ENCODE measurements at regions not wholly inside any gene's neighbourhood (a gene's known extent, or its start where the extent isn't known, plus 50 kb on each side); places are given as distances from the start of the nearest gene placed in this dataset.

DNA sequence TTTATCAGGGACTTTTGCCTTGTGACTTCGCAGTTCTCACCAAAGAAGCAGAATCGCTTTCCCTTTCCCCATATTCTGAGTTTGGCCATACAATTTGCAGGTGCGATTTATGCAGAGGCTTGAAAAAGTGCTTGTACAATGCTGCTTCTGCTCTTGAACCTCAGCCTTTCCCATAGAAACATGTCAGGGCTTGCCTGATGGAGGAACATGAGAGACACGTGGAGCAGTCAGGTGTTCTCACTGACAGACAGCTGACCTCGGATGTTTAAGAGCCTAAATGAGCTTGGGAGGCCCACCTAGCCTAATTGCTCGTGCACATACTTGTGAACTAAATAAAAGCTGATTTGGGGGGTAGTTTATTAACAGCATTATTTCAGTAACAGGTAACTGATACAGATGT lies 290.0 kb downstream of the S1PR1 start:
- TF ChIP-seq KDM1A (IDR thresholded peaks at IDR 0.05; ENCODE audit: low read depth) (no peak), JUNB (IDR thresholded peaks at IDR 0.05) (no peak), ZFP36 (IDR thresholded peaks at IDR 0.05; ENCODE audit: borderline replicate concordance, partially characterized antibody) (no peak), ZSCAN20 (CRISPR knock-in tag; IDR thresholded peaks at IDR 0.05) (no peak), FOSL2 (IDR thresholded peaks at IDR 0.05) (no peak), FOSL2 (CRISPR knock-in tag; IDR thresholded peaks at IDR 0.05) (no peak), PHF8 (IDR thresholded peaks at IDR 0.05; ENCODE audit: borderline replicate concordance, low read depth) (no peak), HEYL (CRISPR knock-in tag; IDR thresholded peaks at IDR 0.05) (no peak)
- TF ChIP-seq, protein P1, sequence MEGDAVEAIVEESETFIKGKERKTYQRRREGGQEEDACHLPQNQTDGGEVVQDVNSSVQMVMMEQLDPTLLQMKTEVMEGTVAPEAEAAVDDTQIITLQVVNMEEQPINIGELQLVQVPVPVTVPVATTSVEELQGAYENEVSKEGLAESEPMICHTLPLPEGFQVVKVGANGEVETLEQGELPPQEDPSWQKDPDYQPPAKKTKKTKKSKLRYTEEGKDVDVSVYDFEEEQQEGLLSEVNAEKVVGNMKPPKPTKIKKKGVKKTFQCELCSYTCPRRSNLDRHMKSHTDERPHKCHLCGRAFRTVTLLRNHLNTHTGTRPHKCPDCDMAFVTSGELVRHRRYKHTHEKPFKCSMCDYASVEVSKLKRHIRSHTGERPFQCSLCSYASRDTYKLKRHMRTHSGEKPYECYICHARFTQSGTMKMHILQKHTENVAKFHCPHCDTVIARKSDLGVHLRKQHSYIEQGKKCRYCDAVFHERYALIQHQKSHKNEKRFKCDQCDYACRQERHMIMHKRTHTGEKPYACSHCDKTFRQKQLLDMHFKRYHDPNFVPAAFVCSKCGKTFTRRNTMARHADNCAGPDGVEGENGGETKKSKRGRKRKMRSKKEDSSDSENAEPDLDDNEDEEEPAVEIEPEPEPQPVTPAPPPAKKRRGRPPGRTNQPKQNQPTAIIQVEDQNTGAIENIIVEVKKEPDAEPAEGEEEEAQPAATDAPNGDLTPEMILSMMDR (IDR thresholded peaks at IDR 0.05), result no peak
- Histone ChIP-seq H3K4me1 (no peaks in the 10 kb centered on the region), H3K4me3 (no peak overlapping the region), H3K27ac (no peak overlapping the region), H3K9me3 (no peaks in the 10 kb centered on the region), H3K4me2 (no peak overlapping the region)
- WGBS (ENCODE audit: missing lambda C conversion rate), result 8% methylated on average over 6 of the region's 6 CpGs
- no peak for FAIRE-seq
- ChIA-PET CTCF (no interaction called here), POLR2A (no interaction called here)
- DNase-seq (ENCODE audit: low read depth in 1 of 2, low spot score in 1 of 2), result no peak
- ATAC-seq, result no peak

DNA sequence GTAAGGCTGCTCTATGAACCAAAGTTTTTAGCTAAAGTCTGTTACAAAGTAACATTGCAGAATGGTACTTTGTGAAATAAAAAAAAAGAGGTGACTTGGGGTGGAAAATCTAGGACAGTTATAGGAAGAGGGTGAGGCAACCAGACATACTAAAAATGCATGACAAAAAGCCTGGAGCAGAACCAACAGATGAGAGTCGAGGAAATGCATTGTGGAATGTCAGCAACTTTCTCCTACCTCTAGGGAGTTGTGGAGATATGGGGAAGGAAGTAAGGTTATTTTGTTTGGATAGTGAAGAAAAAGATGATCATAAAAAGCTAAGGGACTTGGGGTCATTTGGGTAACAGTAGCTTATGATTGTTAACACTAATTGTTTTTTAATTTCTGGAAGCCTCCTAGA lies 295.6 kb downstream of the S1PR1 start:
- H3K9me3 ChIP-seq, result no peaks in the 10 kb centered on the region
- FAIRE-seq (no peak), ATAC-seq (no peak), DNase-seq (ENCODE audit: low read depth in 1 of 2, low spot score in 1 of 2) (no peak)
- ChIA-PET POLR2A (no interaction called here), CTCF (no interaction called here)
- TF ChIP-seq RFX5 (IDR thresholded peaks at IDR 0.05), result no peak
- H3K27ac ChIP-seq, result no peak overlapping the region
- H3K4me3 ChIP-seq, result no peak overlapping the region
- H3K4me2 ChIP-seq, result no peak overlapping the region
- H3K4me1 ChIP-seq, result no peaks in the 10 kb centered on the region
- WGBS (ENCODE audit: missing lambda C conversion rate), result 0% methylated on average over 1 of the region's 1 CpG

DNA sequence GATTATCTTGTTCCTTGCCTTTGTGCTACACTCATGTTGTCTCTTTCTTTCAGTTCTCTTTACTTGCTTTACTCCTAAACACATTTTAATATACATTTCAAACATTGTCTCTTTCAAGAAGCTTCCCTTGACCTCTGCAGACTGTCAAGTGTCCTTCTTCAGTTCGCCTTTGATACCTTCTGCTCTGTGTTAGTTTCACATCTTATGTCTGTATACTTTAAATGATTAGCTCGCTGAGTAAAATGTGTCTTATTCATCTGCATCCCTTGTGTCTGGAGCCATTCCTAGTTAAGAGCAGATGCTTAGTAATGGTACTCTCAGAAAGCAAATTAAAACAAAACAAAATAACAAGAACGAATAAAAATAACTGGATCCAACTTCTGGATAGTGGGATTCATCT lies 303.3 kb downstream of the S1PR1 start:
- ATAC-seq (no peak), FAIRE-seq (no peak), DNase-seq (ENCODE audit: low read depth in 1 of 2, low spot score in 1 of 2) (no peak)
- H3K4me3 ChIP-seq, result no peak overlapping the region
- H3K27ac ChIP-seq, result no peak overlapping the region
- H3K4me2 ChIP-seq, result no peak overlapping the region
- no peaks in the 10 kb centered on the region for H3K4me1 ChIP-seq
- TF ChIP-seq, protein P2, sequence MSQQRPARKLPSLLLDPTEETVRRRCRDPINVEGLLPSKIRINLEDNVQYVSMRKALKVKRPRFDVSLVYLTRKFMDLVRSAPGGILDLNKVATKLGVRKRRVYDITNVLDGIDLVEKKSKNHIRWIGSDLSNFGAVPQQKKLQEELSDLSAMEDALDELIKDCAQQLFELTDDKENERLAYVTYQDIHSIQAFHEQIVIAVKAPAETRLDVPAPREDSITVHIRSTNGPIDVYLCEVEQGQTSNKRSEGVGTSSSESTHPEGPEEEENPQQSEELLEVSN (IDR thresholded peaks at IDR 0.05; ENCODE audit: borderline replicate concordance, low read depth), result no peak
- TF ChIP-seq ZFP36 (IDR thresholded peaks at IDR 0.05; ENCODE audit: borderline replicate concordance, partially characterized antibody), result no peak
- TF ChIP-seq HEYL (CRISPR knock-in tag; IDR thresholded peaks at IDR 0.05), result no peak
- TF ChIP-seq JUNB (IDR thresholded peaks at IDR 0.05), result no peak
- no peak for TF ChIP-seq CHD2 (IDR thresholded peaks at IDR 0.05; ENCODE audit: low read length, partially characterized antibody)
- TF ChIP-seq TP53 (CRISPR knock-in tag; IDR thresholded peaks at IDR 0.05), result no peak
- TF ChIP-seq, protein P3, sequence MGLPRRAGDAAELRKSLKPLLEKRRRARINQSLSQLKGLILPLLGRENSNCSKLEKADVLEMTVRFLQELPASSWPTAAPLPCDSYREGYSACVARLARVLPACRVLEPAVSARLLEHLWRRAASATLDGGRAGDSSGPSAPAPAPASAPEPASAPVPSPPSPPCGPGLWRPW (IDR thresholded peaks at IDR 0.05), result no peak
- TF ChIP-seq RAD21 (conservative IDR thresholded peaks at IDR 0.05 in 1 of 2, IDR thresholded peaks at IDR 0.05 in 1 of 2), result no peak
- no peak for TF ChIP-seq JUN (IDR thresholded peaks at IDR 0.05)
- TF ChIP-seq CBX8 (IDR thresholded peaks at IDR 0.05), result no peak
- TF ChIP-seq, protein P4, sequence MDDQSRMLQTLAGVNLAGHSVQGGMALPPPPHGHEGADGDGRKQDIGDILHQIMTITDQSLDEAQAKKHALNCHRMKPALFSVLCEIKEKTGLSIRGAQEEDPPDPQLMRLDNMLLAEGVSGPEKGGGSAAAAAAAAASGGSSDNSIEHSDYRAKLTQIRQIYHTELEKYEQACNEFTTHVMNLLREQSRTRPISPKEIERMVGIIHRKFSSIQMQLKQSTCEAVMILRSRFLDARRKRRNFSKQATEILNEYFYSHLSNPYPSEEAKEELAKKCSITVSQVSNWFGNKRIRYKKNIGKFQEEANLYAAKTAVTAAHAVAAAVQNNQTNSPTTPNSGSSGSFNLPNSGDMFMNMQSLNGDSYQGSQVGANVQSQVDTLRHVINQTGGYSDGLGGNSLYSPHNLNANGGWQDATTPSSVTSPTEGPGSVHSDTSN (IDR thresholded peaks at IDR 0.05), result no peak
- TF ChIP-seq CBX2 (IDR thresholded peaks at IDR 0.05; ENCODE audit: borderline replicate concordance, low read depth), result no peak
- no peak for TF ChIP-seq NFE2L2 (conservative IDR thresholded peaks at IDR 0.05; ENCODE audit: low read length)
- TF ChIP-seq PHF8 (IDR thresholded peaks at IDR 0.05; ENCODE audit: borderline replicate concordance, low read depth), result no peak
- TF ChIP-seq, protein P5, sequence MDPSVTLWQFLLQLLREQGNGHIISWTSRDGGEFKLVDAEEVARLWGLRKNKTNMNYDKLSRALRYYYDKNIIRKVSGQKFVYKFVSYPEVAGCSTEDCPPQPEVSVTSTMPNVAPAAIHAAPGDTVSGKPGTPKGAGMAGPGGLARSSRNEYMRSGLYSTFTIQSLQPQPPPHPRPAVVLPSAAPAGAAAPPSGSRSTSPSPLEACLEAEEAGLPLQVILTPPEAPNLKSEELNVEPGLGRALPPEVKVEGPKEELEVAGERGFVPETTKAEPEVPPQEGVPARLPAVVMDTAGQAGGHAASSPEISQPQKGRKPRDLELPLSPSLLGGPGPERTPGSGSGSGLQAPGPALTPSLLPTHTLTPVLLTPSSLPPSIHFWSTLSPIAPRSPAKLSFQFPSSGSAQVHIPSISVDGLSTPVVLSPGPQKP (IDR thresholded peaks at IDR 0.05; ENCODE audit: low read depth, low read length), result no peak
- no peak for TF ChIP-seq CEBPB (IDR thresholded peaks at IDR 0.05)
- TF ChIP-seq MAFK (IDR thresholded peaks at IDR 0.05; ENCODE audit: partially characterized antibody), result no peak
- H3K9me3 ChIP-seq, result no peaks in the 10 kb centered on the region
- ChIA-PET CTCF (no interaction called here), POLR2A (no interaction called here)
- 0% methylated on average over 3 of the region's 3 CpGs for WGBS (ENCODE audit: missing lambda C conversion rate)

Measured in A549 (cell line).